Body of pancreas (tissue), 4 donors: ENCODE measurements at regions not wholly inside any gene's neighbourhood (a gene's known extent, or its start where the extent isn't known, plus 50 kb on each side); places are given as distances from the start of the nearest gene placed in this dataset.

Experiments used
- CTCF ChIP-seq, 7 experiments: fragments of 450-650 bp in 4 of 7; fragments of 200-600 bp in 3 of 7; sonication (generic) in 3 of 7; IDR thresholded peaks; one replicate each; pipeline ENCODE4 v1.5.1; 2016 to 2019; ENCODE audit warnings: antibody characterized with exemption in 7 of 7
- POLR2A ChIP-seq, 3 donors: fragments of 450-650 bp; IDR thresholded peaks; one replicate each; pipeline ENCODE4 v1.6.1; 2016; ENCODE audit warnings: antibody characterized with exemption in 3 of 3, mild to moderate bottlenecking in 2 of 3

GRCh38 chr4:82293304-82293703 is 80.5 kb downstream of the HNRNPD start:
- TF ChIP-seq CTCF (IDR thresholded peaks at IDR 0.05): no peak
- no peak for TF ChIP-seq POLR2A (IDR thresholded peaks at IDR 0.05)
